ENCODE measurements at regions not wholly inside any gene's neighbourhood (a gene's known extent, or its start where the extent isn't known, plus 50 kb on each side); places are given as distances from the start of the nearest gene placed in this dataset.

- intact Hi-C loops (cut with DNase I) = no loop called here
- Histone ChIP-seq H3K9me3 (replicated peaks in 1 of 3) (no peaks in the 10 kb centered on the region), H3K4me3 (no peak overlapping the region), H3K27ac (no peak overlapping the region), H3K27me3 (no peaks in the 10 kb centered on the region), H3K36me3 (replicated peaks in 1 of 2) (no peaks in the 10 kb centered on the region), H3K4me1 (replicated peaks in 1 of 2) (no peaks in the 10 kb centered on the region)
- no peak for DNase-seq
- WGBS, 4 donors = 50 to 68% (median 59%) methylated on average over 8 of the region's 8 CpGs
- TF ChIP-seq POLR2A (IDR thresholded peaks at IDR 0.05) = no peak
These were observed 2097.1 kb downstream of the MAT2B start for GRCh38 chr5:165602529-165602928.

DNA sequence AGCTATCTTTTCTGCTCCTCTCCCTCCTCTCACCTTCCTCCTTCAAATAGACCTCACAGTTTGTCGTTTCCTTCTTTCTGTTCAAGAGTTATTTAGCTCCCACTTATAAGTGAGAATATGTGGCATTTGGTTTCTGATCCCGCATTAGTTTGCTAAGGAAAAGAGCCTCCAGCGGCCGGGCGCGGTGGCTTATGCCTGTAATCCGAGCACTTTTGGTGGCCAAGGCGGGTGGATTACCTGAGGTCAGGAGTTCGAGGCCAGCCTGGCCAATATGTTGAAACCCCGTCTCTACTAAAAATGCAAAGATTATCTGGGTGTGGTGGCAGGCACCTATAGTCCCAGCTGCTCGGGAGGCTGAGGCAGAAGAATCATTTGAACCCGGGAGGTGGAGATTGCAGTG lies 2101.6 kb downstream of the MAT2B start:
- Histone ChIP-seq H3K27me3 (no peaks in the 10 kb centered on the region), H3K4me3 (no peak overlapping the region), H3K9me3 (replicated peaks in 1 of 3) (no peaks in the 10 kb centered on the region), H3K4me1 (replicated peaks in 1 of 2) (no peaks in the 10 kb centered on the region), H3K36me3 (replicated peaks in 1 of 2) (no peaks in the 10 kb centered on the region), H3K27ac (no peak overlapping the region)
- intact Hi-C loops (cut with DNase I) = no loop called here
- WGBS, 4 donors = 85 to 88% (median 87%) methylated on average over 12 of the region's 12 CpGs
- TF ChIP-seq CTCF (IDR thresholded peaks at IDR 0.05) = no peak
- no peak for TF ChIP-seq POLR2A (IDR thresholded peaks at IDR 0.05)
- DNase-seq = no peak

DNA sequence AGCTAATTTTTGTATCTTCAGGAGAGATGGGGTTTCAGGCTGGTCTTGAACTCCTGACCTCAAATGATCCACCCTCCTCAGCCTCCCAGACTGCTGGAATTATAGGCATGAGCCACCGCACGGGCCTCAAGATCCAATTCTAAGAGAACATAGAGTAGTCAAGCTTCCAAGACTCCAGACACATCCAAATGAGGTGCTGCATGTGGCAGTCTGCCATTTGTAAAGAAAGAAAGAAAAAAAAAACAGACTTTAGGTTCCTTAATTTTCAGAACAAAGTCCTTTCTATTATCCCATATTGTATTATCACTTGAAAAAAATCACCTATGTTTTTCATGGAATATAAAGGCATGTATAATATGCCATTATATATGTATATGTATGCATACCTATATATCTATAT lies 2104.5 kb downstream of the MAT2B start:
- intact Hi-C loops (cut with DNase I) = no loop called here
- no peaks in the 10 kb centered on the region for H3K9me3 ChIP-seq (replicated peaks in 1 of 3)
- no peaks in the 10 kb centered on the region for H3K36me3 ChIP-seq (replicated peaks in 1 of 2)
- H3K27ac ChIP-seq = no peak overlapping the region
- no peaks in the 10 kb centered on the region for H3K27me3 ChIP-seq
- H3K4me3 ChIP-seq = no peak overlapping the region
- no peak for DNase-seq
- no peaks in the 10 kb centered on the region for H3K4me1 ChIP-seq (replicated peaks in 1 of 2)
- no peak for TF ChIP-seq POLR2A (IDR thresholded peaks at IDR 0.05)
- TF ChIP-seq CTCF (IDR thresholded peaks at IDR 0.05) = no peak
- WGBS, 4 donors = 81 to 95% (median 89%) methylated on average over 2 of the region's 2 CpGs

DNA sequence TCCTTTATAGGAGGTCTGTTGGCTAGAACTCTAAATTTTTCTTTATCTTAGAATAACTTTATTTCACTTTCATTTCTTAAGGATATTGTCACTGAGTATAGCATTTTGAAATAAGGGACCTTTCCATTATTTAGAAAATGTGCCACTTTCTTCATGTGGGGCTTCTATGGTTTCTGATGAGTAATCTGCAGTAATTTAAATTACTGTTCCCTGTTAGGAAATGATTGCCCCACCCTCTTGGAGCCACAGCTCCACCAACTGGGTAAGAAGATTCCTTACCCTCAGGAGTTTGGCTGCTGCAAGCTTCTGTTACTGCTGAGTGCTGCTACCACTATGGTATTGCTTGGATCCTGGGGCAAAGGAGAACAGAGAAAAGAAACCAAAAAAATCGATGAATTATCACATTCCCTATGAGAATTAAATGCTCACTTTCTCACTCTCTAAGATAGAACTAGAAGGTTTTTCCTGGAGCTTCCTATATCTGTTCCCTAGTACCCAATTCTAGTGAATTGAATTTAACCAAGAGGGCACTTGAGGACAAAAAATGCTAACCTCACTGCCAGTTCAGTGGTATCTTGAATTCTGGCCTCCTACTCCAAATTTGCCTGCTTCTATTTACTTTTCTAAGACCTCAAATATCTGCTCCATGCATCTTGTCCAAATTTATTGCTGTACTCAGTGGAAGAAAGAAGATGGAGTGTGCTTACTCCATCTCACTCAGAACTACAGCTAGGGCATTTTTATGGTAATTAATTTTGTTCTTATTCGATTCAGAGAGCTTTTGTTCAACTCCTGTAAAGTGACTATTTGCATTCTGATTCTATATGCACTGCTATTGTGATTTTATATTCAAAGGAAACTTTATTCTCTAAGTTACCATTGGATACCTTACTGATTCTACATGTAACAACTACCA lies 2111.3 kb downstream of the MAT2B start:
- H3K27me3 ChIP-seq = no peaks in the 10 kb centered on the region
- H3K36me3 ChIP-seq (replicated peaks in 1 of 2) = no peaks in the 10 kb centered on the region
- DNase-seq = no peak
- H3K4me3 ChIP-seq = no peak overlapping the region
- 34 to 40% (median 37%) methylated on average over 2 of the region's 2 CpGs for WGBS, 4 donors
- intact Hi-C loops (cut with DNase I) = no loop called here
- H3K9me3 ChIP-seq (replicated peaks in 1 of 3) = no peaks in the 10 kb centered on the region
- no peak overlapping the region for H3K27ac ChIP-seq
- no peak for TF ChIP-seq CTCF (IDR thresholded peaks at IDR 0.05)
- no peak for TF ChIP-seq POLR2A (IDR thresholded peaks at IDR 0.05)
- no peaks in the 10 kb centered on the region for H3K4me1 ChIP-seq (replicated peaks in 1 of 2)

DNA sequence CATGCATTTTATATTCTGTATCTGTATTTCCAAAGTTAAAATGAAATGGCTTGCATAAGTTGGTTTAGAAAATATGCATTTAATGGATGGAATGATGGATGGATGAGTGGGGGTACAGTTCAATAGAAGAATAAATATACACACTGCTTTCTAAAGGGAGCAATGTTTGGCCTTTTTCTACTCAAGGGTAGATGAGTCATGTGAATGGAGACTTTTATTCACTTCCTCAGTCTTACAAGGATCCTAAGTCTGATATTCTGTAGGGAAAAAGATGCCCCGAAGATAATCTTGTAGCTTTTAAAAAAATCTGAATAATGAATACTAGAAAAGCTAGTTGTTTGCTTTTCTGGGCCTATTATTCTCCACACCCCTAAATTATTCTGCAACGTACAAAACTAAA lies 2112.1 kb downstream of the MAT2B start:
- Histone ChIP-seq H3K9me3 (replicated peaks in 1 of 3) (no peaks in the 10 kb centered on the region), H3K4me3 (no peak overlapping the region), H3K36me3 (replicated peaks in 1 of 2) (no peaks in the 10 kb centered on the region), H3K4me1 (replicated peaks in 1 of 2) (no peaks in the 10 kb centered on the region), H3K27ac (no peak overlapping the region), H3K27me3 (no peaks in the 10 kb centered on the region)
- intact Hi-C loops (cut with DNase I) = no loop called here
- no peak for DNase-seq
- TF ChIP-seq POLR2A (IDR thresholded peaks at IDR 0.05) (no peak), CTCF (IDR thresholded peaks at IDR 0.05) (no peak)
- 53 to 65% (median 58%) methylated on average over 2 of the region's 2 CpGs for WGBS, 4 donors
